RWPE2 (cell line): ENCODE measurements at regions not wholly inside any gene's neighbourhood (a gene's known extent, or its start where the extent isn't known, plus 50 kb on each side); places are given as distances from the start of the nearest gene placed in this dataset.
A peak's percentile ranks its signal among the peaks of the same experiment; 100 is the strongest.

Experiments used
- ATAC-seq: fragments of 200-7000 bp; cut with Tn5 transposase; 3 replicates; pipeline ENCODE4 v1.9.1; 2021; ENCODE audit warnings: low read depth
- DNase-seq: peaks from one replicate; pipeline ENCODE4 v3.0.0-alpha.2; 2020; ENCODE audit warnings: low spot score
- H3K27ac ChIP-seq: fragments of 450-650 bp; 2 replicates; pipeline ENCODE4 v1.5.1; 2017; ENCODE audit warnings: mild to moderate bottlenecking; ENCODE audit not compliant: poor library complexity, severe bottlenecking
- H3K27me3 ChIP-seq: fragments of 250-450 bp; sonication (Bioruptor Pico); 2 replicates; pipeline ENCODE4 v1.5.1; 2021; ENCODE audit warnings: mild to moderate bottlenecking, moderate library complexity; ENCODE audit not compliant: insufficient read depth, poor library complexity, severe bottlenecking
- H3K36me3 ChIP-seq: fragments of 250-450 bp; sonication (Bioruptor Pico); 2 replicates; pipeline ENCODE4 v1.5.1; 2020; ENCODE audit warnings: low read depth, mild to moderate bottlenecking, moderate library complexity
- H3K4me1 ChIP-seq: fragments of 250-450 bp; sonication (Bioruptor Pico); 2 replicates; pipeline ENCODE4 v1.5.1; 2021; ENCODE audit warnings: mild to moderate bottlenecking, moderate library complexity; ENCODE audit not compliant: insufficient read depth, poor library complexity, severe bottlenecking
- H3K4me3 ChIP-seq: fragments of 250-450 bp; sonication (Bioruptor Pico); 2 replicates; pipeline ENCODE4 v1.5.1; 2021; ENCODE audit warnings: mild to moderate bottlenecking, moderate library complexity; ENCODE audit not compliant: severe bottlenecking
- H3K9me3 ChIP-seq: fragments of 250-450 bp; sonication (Bioruptor Pico); 2 replicates; pipeline ENCODE4 v1.5.1; 2021; ENCODE audit warnings: mild to moderate bottlenecking, moderate library complexity; ENCODE audit not compliant: severe bottlenecking
- CTCF ChIP-seq: fragments of 450-650 bp; IDR thresholded peaks from one replicate; pipeline ENCODE4 v1.5.1; 2017; ENCODE audit warnings: mild to moderate bottlenecking, moderate library complexity; ENCODE audit not compliant: poor library complexity, severe bottlenecking

GRCh38 chrX:150203248-150203645 is 159.9 kb upstream of the MAMLD1 start:
- ATAC-seq (no peak), DNase-seq (no peak)
- Histone ChIP-seq H3K36me3 (no peaks in the 10 kb centered on the region), H3K9me3 (no peaks in the 10 kb centered on the region), H3K4me1 (peaks cover 18% of the 10 kb centered on the region), H3K27ac (peak overlapping the region; percentile 66), H3K27me3 (no peaks in the 10 kb centered on the region), H3K4me3 (no peak overlapping the region)
- TF ChIP-seq CTCF = no peak

- ATAC-seq (no peak), DNase-seq (no peak)
- peak; percentile 16 for TF ChIP-seq CTCF
- no peaks in the 10 kb centered on the region for H3K27me3 ChIP-seq
- no peaks in the 10 kb centered on the region for H3K9me3 ChIP-seq
- no peak overlapping the region for H3K4me3 ChIP-seq
- H3K27ac ChIP-seq = peak overlapping the region; percentile 8
- H3K36me3 ChIP-seq = no peaks in the 10 kb centered on the region
- peaks cover 18% of the 10 kb centered on the region for H3K4me1 ChIP-seq
Measured at GRCh38 chrX:150205011-150205410, 158.1 kb upstream of the MAMLD1 start.

GRCh38 chrX:150207733-150208132 is 155.4 kb upstream of the MAMLD1 start:
- ATAC-seq (no peak), DNase-seq (no peak)
- Histone ChIP-seq H3K4me1 (peaks cover 3% of the 10 kb centered on the region), H3K27ac (no peak overlapping the region), H3K27me3 (no peaks in the 10 kb centered on the region), H3K4me3 (no peak overlapping the region), H3K36me3 (no peaks in the 10 kb centered on the region), H3K9me3 (no peaks in the 10 kb centered on the region)
- no peak for TF ChIP-seq CTCF

- Histone ChIP-seq H3K36me3 (no peaks in the 10 kb centered on the region), H3K27ac (no peak overlapping the region), H3K4me1 (no peaks in the 10 kb centered on the region), H3K4me3 (no peak overlapping the region), H3K27me3 (no peaks in the 10 kb centered on the region), H3K9me3 (no peaks in the 10 kb centered on the region)
- ATAC-seq (no peak), DNase-seq (no peak)
- TF ChIP-seq CTCF = no peak
Measured at GRCh38 chrX:150211988-150212387, 151.1 kb upstream of the MAMLD1 start.

GRCh38 chrX:150212672-150213480 is 150.2 kb upstream of the MAMLD1 start:
- Histone ChIP-seq H3K27me3 (no peaks in the 10 kb centered on the region), H3K9me3 (no peaks in the 10 kb centered on the region), H3K27ac (no peak overlapping the region), H3K4me1 (no peaks in the 10 kb centered on the region), H3K4me3 (no peak overlapping the region), H3K36me3 (no peaks in the 10 kb centered on the region)
- TF ChIP-seq CTCF = no peak
- ATAC-seq (no peak), DNase-seq (no peak)
